Left lung (tissue), 4 donors: ENCODE measurements at regions not wholly inside any gene's neighbourhood (a gene's known extent, or its start where the extent isn't known, plus 50 kb on each side); places are given as distances from the start of the nearest gene placed in this dataset.

Experiments
- ATAC-seq: fragments of 200-7000 bp; cut with Tn5 transposase; one replicate; pipeline ENCODE4 v1.9.1; 2020; ENCODE audit warnings: moderate library complexity
- DNase-seq, 4 donors: peaks; one replicate each; pipeline ENCODE4 v3.0.0-alpha.2; 2013 to 2020
- H3K27ac ChIP-seq, 2 donors: fragments of 200-600 bp; sonication (generic) in 1 of 2; one replicate each; pipeline versions ENCODE4 v1.5.0 to v1.8.0; 2020 to 2021
- H3K27me3 ChIP-seq, 2 donors: fragments of 200-600 bp; sonication (generic) in 1 of 2; one replicate each; pipeline versions ENCODE4 v1.5.0 to v1.8.0; 2020 to 2021
- H3K36me3 ChIP-seq, 2 donors: fragments of 200-600 bp; sonication (generic) in 1 of 2; one replicate each; pipeline versions ENCODE4 v1.5.0 to v1.8.0; 2020 to 2021
- H3K4me1 ChIP-seq, 2 donors: fragments of 200-600 bp; one replicate each; pipeline ENCODE4 v1.8.0; 2021
- H3K4me3 ChIP-seq, 2 donors: fragments of 200-600 bp; sonication (generic) in 1 of 2; one replicate each; pipeline versions ENCODE4 v1.5.0 to v1.8.0; 2020 to 2021; ENCODE audit warnings: mild to moderate bottlenecking in 1 of 2
- H3K9me3 ChIP-seq, 2 donors: fragments of 200-600 bp; sonication (generic) in 1 of 2; one replicate each; pipeline versions ENCODE4 v1.5.0 to v1.8.0; 2020 to 2021
- intact Hi-C, 2 donors: fragments of 100-400 bp; cut with DNase I; formaldehyde crosslinking; loops; one replicate each; pipeline versions ENCODE4 v1.11.2 to v1.14.2; 2022
- TF ChIP-seq, protein P1 (sequence below), 2 donors: fragments of 200-600 bp; sonication (generic) in 1 of 2; IDR thresholded peaks; one replicate each; pipeline versions ENCODE4 v1.5.0 to v1.8.0; 2021; ENCODE audit warnings: antibody characterized with exemption in 2 of 2
- donor health status: DM: no; HTN: yes; CAD: no.
- donor health status: DM: no; HTN: no; CAD: no.

DNA sequence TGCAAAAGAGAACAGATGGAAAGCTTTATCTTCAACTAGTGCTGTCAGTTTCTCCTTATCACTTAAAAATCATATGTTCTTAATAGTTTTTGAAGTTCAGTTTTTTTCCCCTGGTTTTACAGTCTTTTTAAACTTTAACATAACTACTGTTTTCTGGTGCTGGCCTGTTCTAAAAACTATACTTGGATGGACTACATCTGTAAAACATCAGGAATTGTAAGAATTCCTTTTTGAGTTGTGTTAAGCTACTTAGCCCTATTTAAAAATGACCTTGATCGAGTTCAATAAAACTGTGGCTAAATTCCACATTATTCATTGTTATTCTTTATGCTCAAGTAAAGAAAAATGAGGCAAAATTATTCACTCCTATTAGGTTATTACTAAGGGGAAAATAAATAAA, 397.7 kb downstream of the NUP35 start:
- DNase-seq (no peak), ATAC-seq (no peak)
- no peak overlapping the region for H3K4me3 ChIP-seq
- H3K4me1 ChIP-seq: no peaks in the 10 kb centered on the region
- no peaks in the 10 kb centered on the region for H3K27me3 ChIP-seq
- H3K36me3 ChIP-seq: no peaks in the 10 kb centered on the region
- no peak overlapping the region for H3K27ac ChIP-seq
- intact Hi-C loops: no loop called here
- H3K9me3 ChIP-seq: no peaks in the 10 kb centered on the region
- TF ChIP-seq, protein P1, sequence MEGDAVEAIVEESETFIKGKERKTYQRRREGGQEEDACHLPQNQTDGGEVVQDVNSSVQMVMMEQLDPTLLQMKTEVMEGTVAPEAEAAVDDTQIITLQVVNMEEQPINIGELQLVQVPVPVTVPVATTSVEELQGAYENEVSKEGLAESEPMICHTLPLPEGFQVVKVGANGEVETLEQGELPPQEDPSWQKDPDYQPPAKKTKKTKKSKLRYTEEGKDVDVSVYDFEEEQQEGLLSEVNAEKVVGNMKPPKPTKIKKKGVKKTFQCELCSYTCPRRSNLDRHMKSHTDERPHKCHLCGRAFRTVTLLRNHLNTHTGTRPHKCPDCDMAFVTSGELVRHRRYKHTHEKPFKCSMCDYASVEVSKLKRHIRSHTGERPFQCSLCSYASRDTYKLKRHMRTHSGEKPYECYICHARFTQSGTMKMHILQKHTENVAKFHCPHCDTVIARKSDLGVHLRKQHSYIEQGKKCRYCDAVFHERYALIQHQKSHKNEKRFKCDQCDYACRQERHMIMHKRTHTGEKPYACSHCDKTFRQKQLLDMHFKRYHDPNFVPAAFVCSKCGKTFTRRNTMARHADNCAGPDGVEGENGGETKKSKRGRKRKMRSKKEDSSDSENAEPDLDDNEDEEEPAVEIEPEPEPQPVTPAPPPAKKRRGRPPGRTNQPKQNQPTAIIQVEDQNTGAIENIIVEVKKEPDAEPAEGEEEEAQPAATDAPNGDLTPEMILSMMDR (IDR thresholded peaks at IDR 0.05): no peak

DNA sequence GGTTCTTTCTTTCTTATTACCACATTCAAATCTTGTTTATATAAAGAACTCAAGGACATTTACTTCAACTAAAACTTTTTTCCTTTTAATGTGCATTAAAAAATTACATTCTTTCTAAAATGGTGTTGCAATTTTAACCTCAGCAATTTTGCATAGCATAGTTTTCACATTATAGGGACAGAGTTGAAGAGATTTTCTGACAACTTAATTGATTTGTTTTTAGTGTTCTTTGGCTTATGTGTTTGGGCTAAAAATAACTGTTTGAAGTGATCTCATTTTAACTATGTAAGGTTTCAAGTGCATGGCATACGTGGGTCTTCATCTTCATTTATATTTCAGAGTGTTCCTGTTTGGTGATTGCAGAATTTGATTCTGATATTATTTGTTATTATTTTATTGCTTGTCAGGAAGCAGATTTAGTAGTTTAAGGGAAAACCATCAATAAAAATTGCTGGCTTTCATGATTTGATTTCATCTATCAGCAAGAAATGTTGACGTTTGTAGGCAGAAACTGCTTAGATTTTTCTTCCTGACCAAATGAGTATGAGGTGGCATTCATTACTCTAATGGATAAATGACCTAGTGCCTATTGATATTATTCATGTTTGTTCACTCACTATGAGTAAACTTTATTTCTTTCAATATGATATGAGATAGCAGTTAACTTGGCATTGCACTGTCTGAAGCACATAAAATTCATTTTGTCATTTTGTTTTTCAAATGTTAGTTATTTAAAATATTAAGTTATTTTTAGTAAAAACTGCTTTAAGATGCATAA, 398.4 kb downstream of the NUP35 start:
- Histone ChIP-seq H3K9me3 (no peaks in the 10 kb centered on the region), H3K27me3 (no peaks in the 10 kb centered on the region), H3K4me3 (no peak overlapping the region), H3K27ac (no peak overlapping the region), H3K36me3 (no peaks in the 10 kb centered on the region), H3K4me1 (no peaks in the 10 kb centered on the region)
- TF ChIP-seq, protein P1 (IDR thresholded peaks at IDR 0.05): no peak
- intact Hi-C loops: no loop called here
- ATAC-seq: no peak
- no peak for DNase-seq

DNA sequence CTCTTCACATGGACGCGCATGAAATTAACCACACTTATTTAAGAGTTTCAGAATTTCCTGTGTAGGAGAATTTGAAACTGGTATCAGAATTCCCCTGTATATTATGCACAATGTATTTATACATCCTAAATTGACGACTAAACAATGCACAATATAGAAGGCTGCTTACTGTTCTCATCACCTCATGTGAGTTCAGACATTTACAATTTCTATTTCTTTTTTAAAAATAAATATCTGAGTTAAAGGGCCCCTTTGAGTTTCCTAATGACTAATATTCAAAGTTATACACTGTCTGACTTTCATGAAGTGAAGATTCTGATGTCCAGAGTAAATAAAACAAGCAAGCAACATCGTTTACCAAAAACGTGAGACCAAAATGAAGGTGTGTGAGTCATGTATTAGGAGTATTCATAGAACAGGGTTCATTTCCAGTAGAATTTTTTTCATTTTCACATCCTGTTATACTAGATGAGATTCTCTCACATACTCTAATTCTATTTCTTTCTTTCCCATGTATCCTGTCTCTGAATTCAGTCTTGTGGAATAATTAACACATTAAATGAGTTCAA, 406.2 kb downstream of the NUP35 start:
- Histone ChIP-seq H3K4me3 (no peak overlapping the region), H3K36me3 (no peaks in the 10 kb centered on the region), H3K4me1 (no peaks in the 10 kb centered on the region), H3K27me3 (no peaks in the 10 kb centered on the region), H3K27ac (no peak overlapping the region), H3K9me3 (no peaks in the 10 kb centered on the region)
- DNase-seq (no peak), ATAC-seq (no peak)
- TF ChIP-seq, protein P1 (IDR thresholded peaks at IDR 0.05): no peak
- intact Hi-C loops: no loop called here

DNA sequence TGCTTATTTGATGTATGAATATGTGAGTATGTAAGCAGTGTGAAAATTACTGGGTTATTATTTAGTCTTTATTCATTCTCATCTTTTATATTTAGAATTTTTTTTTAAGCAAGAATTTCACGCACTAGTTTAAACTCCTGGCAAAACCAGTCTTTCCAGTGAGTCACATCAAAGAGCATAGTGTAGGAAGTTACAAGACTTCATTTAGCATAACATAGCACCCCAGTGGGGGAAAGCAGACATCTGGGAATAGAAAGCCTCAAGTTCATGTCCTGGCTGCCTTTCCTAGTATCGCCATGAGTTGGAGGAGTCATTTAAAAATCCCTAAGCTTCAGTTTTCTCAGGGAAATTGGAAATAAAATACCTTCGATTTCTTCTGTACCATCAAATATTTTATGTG, 408.3 kb downstream of the NUP35 start:
- no peaks in the 10 kb centered on the region for H3K36me3 ChIP-seq
- intact Hi-C loops: no loop called here
- no peak for ATAC-seq
- no peaks in the 10 kb centered on the region for H3K27me3 ChIP-seq
- H3K9me3 ChIP-seq: no peaks in the 10 kb centered on the region
- no peak overlapping the region for H3K27ac ChIP-seq
- DNase-seq: no peak
- no peaks in the 10 kb centered on the region for H3K4me1 ChIP-seq
- TF ChIP-seq, protein P1 (IDR thresholded peaks at IDR 0.05): no peak
- H3K4me3 ChIP-seq: no peak overlapping the region

DNA sequence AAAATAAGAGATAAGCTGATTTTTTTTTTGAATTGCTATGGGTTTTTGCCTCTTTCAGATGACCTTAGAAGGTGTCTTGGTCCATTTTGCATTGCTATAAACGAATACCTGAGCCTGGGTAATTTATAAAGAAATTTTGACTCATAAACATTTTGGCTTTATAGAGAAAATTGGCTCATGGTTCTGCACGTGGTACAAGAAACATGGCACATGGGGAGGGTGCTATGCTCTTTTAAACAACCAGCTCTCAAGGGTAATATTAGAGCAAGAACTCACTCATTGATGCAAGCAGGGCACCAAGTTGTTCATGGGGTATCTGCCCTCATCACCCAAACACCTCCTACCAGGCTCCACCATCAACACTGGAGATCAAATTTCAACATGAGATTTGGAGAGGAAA, 408.8 kb downstream of the NUP35 start:
- Histone ChIP-seq H3K36me3 (no peaks in the 10 kb centered on the region), H3K27ac (no peak overlapping the region), H3K9me3 (no peaks in the 10 kb centered on the region), H3K4me1 (no peaks in the 10 kb centered on the region), H3K27me3 (no peaks in the 10 kb centered on the region), H3K4me3 (no peak overlapping the region)
- TF ChIP-seq, protein P1 (IDR thresholded peaks at IDR 0.05): no peak
- intact Hi-C loops: no loop called here
- DNase-seq (no peak), ATAC-seq (no peak)
